Breast epithelium (tissue), 3 donors: ENCODE measurements at regions not wholly inside any gene's neighbourhood (a gene's known extent, or its start where the extent isn't known, plus 50 kb on each side); places are given as distances from the start of the nearest gene placed in this dataset.

Experiments
- POLR2A ChIP-seq: fragments of 450-650 bp; IDR thresholded peaks from one replicate; pipeline ENCODE4 v1.6.1; 2016; ENCODE audit warnings: antibody characterized with exemption, mild to moderate bottlenecking, moderate library complexity
- POLR2AphosphoS5 ChIP-seq, 3 donors: sonication (generic); formaldehyde crosslinking; IDR thresholded peaks; one replicate each; pipeline ENCODE4 v1.6.1; 2017; ENCODE audit warnings: antibody characterized with exemption in 3 of 3
- TF ChIP-seq, protein P1 (sequence below), 3 donors: fragments of 450-650 bp; IDR thresholded peaks; one replicate each; pipeline ENCODE4 v1.5.1; 2016 to 2017; ENCODE audit warnings: antibody characterized with exemption in 3 of 3, mild to moderate bottlenecking in 3 of 3, moderate library complexity in 3 of 3

DNA sequence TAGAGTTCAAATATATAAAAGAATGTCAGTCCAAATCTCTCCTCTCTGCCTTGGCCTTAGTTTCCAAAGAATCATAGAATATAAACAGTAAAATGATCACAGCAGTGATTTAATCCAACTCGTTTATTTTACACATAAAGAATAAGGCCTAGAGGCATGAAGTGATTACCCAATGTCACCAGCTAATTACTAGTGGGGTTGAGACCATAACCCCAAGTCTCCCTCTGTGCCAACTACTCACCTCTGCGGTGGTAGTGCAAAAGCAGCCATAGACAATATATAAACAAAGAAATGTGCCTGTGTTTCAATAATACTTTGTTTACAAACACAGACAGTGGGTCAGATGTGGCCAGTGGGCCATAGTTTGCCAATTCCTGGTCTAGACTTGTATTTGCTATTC, 96.6 kb upstream of the FAT3 start:
- TF ChIP-seq, protein P1, sequence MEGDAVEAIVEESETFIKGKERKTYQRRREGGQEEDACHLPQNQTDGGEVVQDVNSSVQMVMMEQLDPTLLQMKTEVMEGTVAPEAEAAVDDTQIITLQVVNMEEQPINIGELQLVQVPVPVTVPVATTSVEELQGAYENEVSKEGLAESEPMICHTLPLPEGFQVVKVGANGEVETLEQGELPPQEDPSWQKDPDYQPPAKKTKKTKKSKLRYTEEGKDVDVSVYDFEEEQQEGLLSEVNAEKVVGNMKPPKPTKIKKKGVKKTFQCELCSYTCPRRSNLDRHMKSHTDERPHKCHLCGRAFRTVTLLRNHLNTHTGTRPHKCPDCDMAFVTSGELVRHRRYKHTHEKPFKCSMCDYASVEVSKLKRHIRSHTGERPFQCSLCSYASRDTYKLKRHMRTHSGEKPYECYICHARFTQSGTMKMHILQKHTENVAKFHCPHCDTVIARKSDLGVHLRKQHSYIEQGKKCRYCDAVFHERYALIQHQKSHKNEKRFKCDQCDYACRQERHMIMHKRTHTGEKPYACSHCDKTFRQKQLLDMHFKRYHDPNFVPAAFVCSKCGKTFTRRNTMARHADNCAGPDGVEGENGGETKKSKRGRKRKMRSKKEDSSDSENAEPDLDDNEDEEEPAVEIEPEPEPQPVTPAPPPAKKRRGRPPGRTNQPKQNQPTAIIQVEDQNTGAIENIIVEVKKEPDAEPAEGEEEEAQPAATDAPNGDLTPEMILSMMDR (IDR thresholded peaks at IDR 0.05): no peak
- no peak for TF ChIP-seq POLR2A
- no peak for TF ChIP-seq POLR2AphosphoS5 (IDR thresholded peaks at IDR 0.05)
